HL-60 (cell line): ENCODE measurements at regions not wholly inside any gene's neighbourhood (a gene's known extent, or its start where the extent isn't known, plus 50 kb on each side); places are given as distances from the start of the nearest gene placed in this dataset.

Experiments
- DNase-seq, 2 experiments: peaks; one replicate each; pipeline ENCODE4 v3.0.0-alpha.2; 2010 to 2020; ENCODE audit warnings: low read depth in 1 of 2, low spot score in 1 of 2
- H3K27ac ChIP-seq: fragments of 250-450 bp; sonication (Bioruptor Pico); replicated peaks from 2 replicates; pipeline ENCODE4 v1.5.1; 2020; ENCODE audit warnings: mild to moderate bottlenecking, moderate library complexity
- H3K27me3 ChIP-seq: fragments of 250-450 bp; sonication (Bioruptor Pico); 2 replicates; pipeline ENCODE4 v1.5.1; 2021; ENCODE audit warnings: mild to moderate bottlenecking, moderate library complexity; ENCODE audit not compliant: insufficient read depth, poor library complexity, severe bottlenecking
- H3K4me3 ChIP-seq: replicated peaks from 2 replicates; pipeline ENCODE4 v1.5.1; 2011; ENCODE audit warnings: mild to moderate bottlenecking, control low read depth, low read length; ENCODE audit not compliant: insufficient read depth
- CTCF ChIP-seq: IDR thresholded peaks from one replicate; pipeline ENCODE4 v1.5.1; 2011; ENCODE audit warnings: low read length, control low read depth, inconsistent platforms; ENCODE audit not compliant: insufficient read depth
- GABPA ChIP-seq: IDR thresholded peaks from 2 replicates; pipeline ENCODE4 v1.6.1; 2012; ENCODE audit warnings: low read depth
- POLR2AphosphoS5 ChIP-seq: IDR thresholded peaks from 2 replicates; pipeline ENCODE4 v1.6.1; 2012; ENCODE audit warnings: low read depth
- SPI1 ChIP-seq: IDR thresholded peaks from 2 replicates; pipeline ENCODE4 v1.6.1; 2012; ENCODE audit warnings: low read depth, mild to moderate bottlenecking, borderline replicate concordance
- TF ChIP-seq, protein P1 (sequence below): IDR thresholded peaks from 2 replicates; pipeline ENCODE4 v1.6.1; 2012; ENCODE audit warnings: low read depth; ENCODE audit not compliant: insufficient replicate concordance

DNA sequence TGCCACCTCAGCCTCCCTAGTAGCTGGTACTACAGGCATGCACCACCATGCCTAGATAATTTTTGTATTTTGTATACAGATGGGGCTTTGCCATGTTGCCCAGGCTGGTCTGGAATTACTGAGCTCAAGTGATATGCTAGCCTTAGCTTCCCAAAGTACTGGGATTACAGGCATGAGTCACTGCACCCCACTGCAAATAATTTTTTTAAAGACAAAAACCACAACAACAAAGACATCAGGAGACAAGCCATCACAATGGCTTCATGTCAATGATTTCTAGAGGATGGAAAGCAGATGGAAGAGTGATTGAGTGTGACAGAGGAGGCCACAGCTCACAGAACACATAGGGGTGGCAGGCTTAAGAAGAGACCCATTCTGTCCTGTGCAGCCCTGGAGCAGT, 97.9 kb upstream of the PCSK1 start:
- Histone ChIP-seq H3K27ac (no peak overlapping the region), H3K27me3 (no peaks in the 10 kb centered on the region), H3K4me3 (no peak overlapping the region)
- DNase-seq = no peak
- TF ChIP-seq POLR2AphosphoS5 (no peak), CTCF (no peak), GABPA (no peak), SPI1 (no peak)
- TF ChIP-seq, protein P1, sequence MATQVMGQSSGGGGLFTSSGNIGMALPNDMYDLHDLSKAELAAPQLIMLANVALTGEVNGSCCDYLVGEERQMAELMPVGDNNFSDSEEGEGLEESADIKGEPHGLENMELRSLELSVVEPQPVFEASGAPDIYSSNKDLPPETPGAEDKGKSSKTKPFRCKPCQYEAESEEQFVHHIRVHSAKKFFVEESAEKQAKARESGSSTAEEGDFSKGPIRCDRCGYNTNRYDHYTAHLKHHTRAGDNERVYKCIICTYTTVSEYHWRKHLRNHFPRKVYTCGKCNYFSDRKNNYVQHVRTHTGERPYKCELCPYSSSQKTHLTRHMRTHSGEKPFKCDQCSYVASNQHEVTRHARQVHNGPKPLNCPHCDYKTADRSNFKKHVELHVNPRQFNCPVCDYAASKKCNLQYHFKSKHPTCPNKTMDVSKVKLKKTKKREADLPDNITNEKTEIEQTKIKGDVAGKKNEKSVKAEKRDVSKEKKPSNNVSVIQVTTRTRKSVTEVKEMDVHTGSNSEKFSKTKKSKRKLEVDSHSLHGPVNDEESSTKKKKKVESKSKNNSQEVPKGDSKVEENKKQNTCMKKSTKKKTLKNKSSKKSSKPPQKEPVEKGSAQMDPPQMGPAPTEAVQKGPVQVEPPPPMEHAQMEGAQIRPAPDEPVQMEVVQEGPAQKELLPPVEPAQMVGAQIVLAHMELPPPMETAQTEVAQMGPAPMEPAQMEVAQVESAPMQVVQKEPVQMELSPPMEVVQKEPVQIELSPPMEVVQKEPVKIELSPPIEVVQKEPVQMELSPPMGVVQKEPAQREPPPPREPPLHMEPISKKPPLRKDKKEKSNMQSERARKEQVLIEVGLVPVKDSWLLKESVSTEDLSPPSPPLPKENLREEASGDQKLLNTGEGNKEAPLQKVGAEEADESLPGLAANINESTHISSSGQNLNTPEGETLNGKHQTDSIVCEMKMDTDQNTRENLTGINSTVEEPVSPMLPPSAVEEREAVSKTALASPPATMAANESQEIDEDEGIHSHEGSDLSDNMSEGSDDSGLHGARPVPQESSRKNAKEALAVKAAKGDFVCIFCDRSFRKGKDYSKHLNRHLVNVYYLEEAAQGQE = no peak

DNA sequence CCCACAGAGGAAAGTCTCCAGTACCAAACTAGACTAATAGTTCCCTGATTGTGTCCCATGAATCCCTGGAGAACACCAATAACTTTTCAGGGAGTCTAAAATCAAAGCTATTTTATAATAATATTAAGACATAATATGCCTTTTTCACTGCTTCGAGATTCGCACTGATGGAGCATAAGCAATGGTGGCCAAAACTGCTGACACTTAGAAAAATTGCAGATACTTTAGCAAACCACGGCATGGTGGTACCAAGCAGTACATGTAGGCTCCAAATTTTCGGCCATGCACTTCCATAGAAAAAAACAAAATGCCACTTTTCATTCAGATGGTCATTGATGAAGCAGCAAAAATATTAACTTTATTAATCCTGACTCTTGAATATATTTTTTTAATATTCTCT, 100.3 kb upstream of the PCSK1 start:
- no peak overlapping the region for H3K27ac ChIP-seq
- H3K4me3 ChIP-seq = no peak overlapping the region
- no peak for DNase-seq
- TF ChIP-seq SPI1 (no peak), POLR2AphosphoS5 (no peak), CTCF (no peak), GABPA (no peak)
- TF ChIP-seq, protein P1 = no peak
- no peaks in the 10 kb centered on the region for H3K27me3 ChIP-seq

DNA sequence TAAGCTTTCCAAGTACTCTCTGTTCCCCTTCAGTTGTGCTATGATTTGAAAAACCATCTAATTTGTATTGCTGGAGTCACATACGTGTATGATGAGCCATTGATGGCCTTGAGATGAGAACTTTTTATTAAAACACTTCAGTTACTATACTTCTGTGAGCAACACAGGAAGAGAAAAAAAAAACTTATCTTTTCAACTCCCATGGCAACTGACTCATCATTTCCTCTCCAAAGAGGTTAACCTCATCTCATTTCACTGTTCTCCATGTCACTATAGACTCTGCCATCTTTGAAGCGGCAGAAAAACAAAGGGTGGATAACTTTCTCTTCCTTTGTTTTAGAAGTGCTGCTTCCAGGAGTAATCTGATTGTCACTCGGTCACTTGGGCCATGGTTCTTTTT, 104.3 kb upstream of the PCSK1 start:
- TF ChIP-seq POLR2AphosphoS5 (no peak), GABPA (no peak), CTCF (no peak), SPI1 (no peak)
- TF ChIP-seq, protein P1 = no peak
- Histone ChIP-seq H3K27me3 (no peaks in the 10 kb centered on the region), H3K4me3 (no peak overlapping the region), H3K27ac (no peak overlapping the region)
- DNase-seq = no peak
